Fibroblast of lung (primary cell): ENCODE measurements at regions not wholly inside any gene's neighbourhood (a gene's known extent, or its start where the extent isn't known, plus 50 kb on each side); places are given as distances from the start of the nearest gene placed in this dataset.

Experiments used
- EZH2 ChIP-seq: IDR thresholded peaks from 2 replicates; pipeline ENCODE4 v1.5.1; 2012; ENCODE audit warnings: low read length, control low read depth, mild to moderate bottlenecking; ENCODE audit errors: missing control alignments
- TF ChIP-seq, protein P1 (sequence below), 2 donors: IDR thresholded peaks in 1 of 2; conservative IDR thresholded peaks in 1 of 2; 1 replicate in 1 of 2; 2 replicates in 1 of 2; pipeline ENCODE4 v1.5.1; 2011 to 2012; ENCODE audit warnings: low read length in 2 of 2, control low read depth in 1 of 2, inconsistent platforms in 1 of 2, low read depth in 1 of 2, mild to moderate bottlenecking in 1 of 2

DNA sequence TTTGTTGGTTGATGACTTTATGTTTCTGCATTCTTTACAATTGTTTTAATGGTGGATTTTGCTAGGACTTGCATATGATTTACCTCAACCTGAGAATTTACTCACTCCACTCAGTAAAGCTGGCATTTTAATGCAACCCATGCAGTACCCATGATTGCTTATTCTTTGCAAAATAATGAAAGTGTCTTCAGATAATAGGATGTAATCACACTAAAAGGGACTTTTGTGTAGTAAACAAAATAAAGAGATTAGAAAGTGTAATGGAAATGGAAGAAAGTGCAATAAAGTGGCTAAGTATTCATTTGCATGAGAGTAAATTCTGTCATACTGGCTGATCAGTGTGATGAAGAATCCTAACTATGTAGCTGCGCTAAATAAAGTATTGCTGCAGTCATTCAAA, 87.6 kb upstream of the NOVA1 start:
- TF ChIP-seq, protein P1, sequence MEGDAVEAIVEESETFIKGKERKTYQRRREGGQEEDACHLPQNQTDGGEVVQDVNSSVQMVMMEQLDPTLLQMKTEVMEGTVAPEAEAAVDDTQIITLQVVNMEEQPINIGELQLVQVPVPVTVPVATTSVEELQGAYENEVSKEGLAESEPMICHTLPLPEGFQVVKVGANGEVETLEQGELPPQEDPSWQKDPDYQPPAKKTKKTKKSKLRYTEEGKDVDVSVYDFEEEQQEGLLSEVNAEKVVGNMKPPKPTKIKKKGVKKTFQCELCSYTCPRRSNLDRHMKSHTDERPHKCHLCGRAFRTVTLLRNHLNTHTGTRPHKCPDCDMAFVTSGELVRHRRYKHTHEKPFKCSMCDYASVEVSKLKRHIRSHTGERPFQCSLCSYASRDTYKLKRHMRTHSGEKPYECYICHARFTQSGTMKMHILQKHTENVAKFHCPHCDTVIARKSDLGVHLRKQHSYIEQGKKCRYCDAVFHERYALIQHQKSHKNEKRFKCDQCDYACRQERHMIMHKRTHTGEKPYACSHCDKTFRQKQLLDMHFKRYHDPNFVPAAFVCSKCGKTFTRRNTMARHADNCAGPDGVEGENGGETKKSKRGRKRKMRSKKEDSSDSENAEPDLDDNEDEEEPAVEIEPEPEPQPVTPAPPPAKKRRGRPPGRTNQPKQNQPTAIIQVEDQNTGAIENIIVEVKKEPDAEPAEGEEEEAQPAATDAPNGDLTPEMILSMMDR (conservative IDR thresholded peaks at IDR 0.05 in 1 of 2, IDR thresholded peaks at IDR 0.05 in 1 of 2; ENCODE audit: low read depth in 1 of 2, low read length in 2 of 2), result no peak
- TF ChIP-seq EZH2, result no peak
